ENCODE measurements at regions not wholly inside any gene's neighbourhood (a gene's known extent, or its start where the extent isn't known, plus 50 kb on each side); places are given as distances from the start of the nearest gene placed in this dataset.

- no peak for TF ChIP-seq CTCF (IDR thresholded peaks at IDR 0.05)
- TF ChIP-seq POLR2A (IDR thresholded peaks at IDR 0.05) = no peak
- peak; percentile 10 for TF ChIP-seq POLR2AphosphoS5 (IDR thresholded peaks at IDR 0.05)
Measured at GRCh38 chr10:31660300-31660699, 268.3 kb downstream of the ARHGAP12 start.
